Trophoblast cell (in vitro differentiated cells and primary cell): ENCODE measurements at regions not wholly inside any gene's neighbourhood (a gene's known extent, or its start where the extent isn't known, plus 50 kb on each side); places are given as distances from the start of the nearest gene placed in this dataset.

Source experiments
- DNase-seq, 2 donors: peaks; one replicate each; pipeline ENCODE4 v3.0.0-alpha.2; 2016
- H2AFZ ChIP-seq: 2 replicates; pipeline ENCODE4 v1.6.1; 2013; ENCODE audit warnings: low read length, moderate library complexity, mild to moderate bottlenecking; ENCODE audit not compliant: insufficient read depth, poor library complexity
- H2AK5ac ChIP-seq: 2 replicates; pipeline ENCODE4 v1.6.1; 2013; ENCODE audit warnings: mild to moderate bottlenecking, low read length
- H2BK120ac ChIP-seq: 2 replicates; pipeline ENCODE4 v1.6.1; 2013; ENCODE audit warnings: low read length, mild to moderate bottlenecking, moderate library complexity; ENCODE audit not compliant: insufficient read depth, poor library complexity
- H2BK12ac ChIP-seq: 2 replicates; pipeline ENCODE4 v1.6.1; 2013; ENCODE audit warnings: mild to moderate bottlenecking, low read length, moderate library complexity
- H2BK5ac ChIP-seq: 2 replicates; pipeline ENCODE4 v1.6.1; 2013; ENCODE audit warnings: low read length, low read depth, moderate library complexity, mild to moderate bottlenecking; ENCODE audit not compliant: poor library complexity
- H3K14ac ChIP-seq: 2 replicates; pipeline ENCODE4 v1.6.1; 2013; ENCODE audit warnings: mild to moderate bottlenecking, low read length
- H3K18ac ChIP-seq: 2 replicates; pipeline ENCODE4 v1.6.1; 2013; ENCODE audit warnings: mild to moderate bottlenecking, low read length
- H3K23ac ChIP-seq: 2 replicates; pipeline ENCODE4 v1.6.1; 2013; ENCODE audit warnings: low read length
- H3K27ac ChIP-seq: 2 replicates; pipeline ENCODE4 v1.5.1; 2013; ENCODE audit warnings: low read depth, mild to moderate bottlenecking, inconsistent platforms, low read length, moderate library complexity
- H3K27me3 ChIP-seq: 2 replicates; pipeline ENCODE4 v1.6.1; 2013; ENCODE audit warnings: inconsistent platforms, mild to moderate bottlenecking, low read length, moderate library complexity; ENCODE audit not compliant: insufficient read depth
- H3K36me3 ChIP-seq, 2 experiments: 1 replicate in 1 of 2; 2 replicates in 1 of 2; pipeline ENCODE4 v1.6.1; 2013; ENCODE audit warnings: low read length in 2 of 2, mild to moderate bottlenecking in 2 of 2, moderate library complexity in 1 of 2; ENCODE audit not compliant: insufficient read depth in 2 of 2, control insufficient read depth in 1 of 2
- H3K4ac ChIP-seq: 2 replicates; pipeline ENCODE4 v1.6.1; 2013; ENCODE audit warnings: low read depth, mild to moderate bottlenecking, low read length, moderate library complexity
- H3K4me1 ChIP-seq, 2 experiments: 1 replicate in 1 of 2; 2 replicates in 1 of 2; pipeline ENCODE4 v1.6.1; 2013; ENCODE audit warnings: low read length in 2 of 2, mild to moderate bottlenecking in 2 of 2, moderate library complexity in 1 of 2; ENCODE audit not compliant: insufficient read depth in 2 of 2, control insufficient read depth in 1 of 2
- H3K4me2 ChIP-seq: 2 replicates; pipeline ENCODE4 v1.6.1; 2013; ENCODE audit warnings: inconsistent platforms, mild to moderate bottlenecking, low read length, moderate library complexity
- H3K4me3 ChIP-seq: 2 replicates; pipeline ENCODE4 v1.5.1; 2013; ENCODE audit warnings: mild to moderate bottlenecking, low read depth, low read length, inconsistent platforms
- H3K79me1 ChIP-seq: one replicate; pipeline ENCODE4 v1.6.1; 2013; ENCODE audit warnings: low read length
- H3K79me2 ChIP-seq: 2 replicates; pipeline ENCODE4 v1.6.1; 2013; ENCODE audit warnings: low read length, mild to moderate bottlenecking; ENCODE audit not compliant: control insufficient read depth, insufficient read depth, poor library complexity
- H3K9ac ChIP-seq: 2 replicates; pipeline ENCODE4 v1.6.1; 2013; ENCODE audit warnings: mild to moderate bottlenecking, low read length
- H3K9me3 ChIP-seq: 2 replicates; pipeline ENCODE4 v1.6.1; 2013; ENCODE audit warnings: low read depth, mild to moderate bottlenecking, control low read depth, inconsistent platforms, low read length; ENCODE audit not compliant: insufficient read depth
- H4K12ac ChIP-seq: 2 replicates; pipeline ENCODE4 v1.6.1; 2013; ENCODE audit warnings: low read depth, mild to moderate bottlenecking, low read length, moderate library complexity
- H4K8ac ChIP-seq: 2 replicates; pipeline ENCODE4 v1.6.1; 2013; ENCODE audit warnings: low read depth, mild to moderate bottlenecking, low read length, moderate library complexity
- H4K91ac ChIP-seq: one replicate; pipeline ENCODE4 v1.6.1; 2013; ENCODE audit warnings: low read depth, mild to moderate bottlenecking, low read length, moderate library complexity
- WGBS: extraction: QIAGEN DNeasy Blood & Tissue Kit; methylation state at CpG from one replicate; pipeline ENCODE4 v1.1.7; 2013; ENCODE audit warnings: missing lambda C conversion rate; ENCODE audit not compliant: insufficient read length, insufficient coverage; ENCODE audit errors: extremely low coverage; 5-methylcytosine and 5-hydroxymethylcytosine counted together

GRCh38 chr15:68512598-68512997 lies 66.2 kb upstream of the CORO2B start:
- Histone ChIP-seq H3K36me3 (no peaks in the 10 kb centered on the region), H2AFZ (no peak overlapping the region), H3K27me3 (no peaks in the 10 kb centered on the region), H3K18ac (no peak overlapping the region), H2BK5ac (no peak overlapping the region), H3K4ac (no peak overlapping the region), H3K4me1 (no peaks in the 10 kb centered on the region), H3K79me2 (no peaks in the 10 kb centered on the region), H3K79me1 (no peaks in the 10 kb centered on the region), H2BK12ac (no peak overlapping the region), H3K9me3 (peaks cover 2% of the 10 kb centered on the region), H3K4me2 (no peak overlapping the region), H3K27ac (no peak overlapping the region), H4K8ac (no peak overlapping the region), H3K23ac (no peak overlapping the region), H4K91ac (no peak overlapping the region), H3K9ac (no peak overlapping the region), H2AK5ac (no peak overlapping the region), H2BK120ac (no peak overlapping the region), H4K12ac (no peak overlapping the region), H3K4me3 (no peak overlapping the region), H3K14ac (no peak overlapping the region)
- WGBS, result no CpG with 5 or more reads among the region's 3 CpGs
- DNase-seq, result no peak

GRCh38 chr15:68515371-68516095 lies 63.3 kb upstream of the CORO2B start:
- no peak overlapping the region for H3K18ac ChIP-seq
- H4K8ac ChIP-seq, result no peak overlapping the region
- H3K4me1 ChIP-seq, result no peaks in the 10 kb centered on the region
- H3K9ac ChIP-seq, result no peak overlapping the region
- no peaks in the 10 kb centered on the region for H3K9me3 ChIP-seq
- no peak for DNase-seq
- H3K4me3 ChIP-seq, result no peak overlapping the region
- H3K4ac ChIP-seq, result no peak overlapping the region
- H3K79me1 ChIP-seq, result no peaks in the 10 kb centered on the region
- no peak overlapping the region for H3K23ac ChIP-seq
- no CpG with 5 or more reads among the region's 6 CpGs for WGBS
- no peak overlapping the region for H4K12ac ChIP-seq
- no peak overlapping the region for H3K4me2 ChIP-seq
- no peak overlapping the region for H4K91ac ChIP-seq
- no peak overlapping the region for H2BK5ac ChIP-seq
- H3K14ac ChIP-seq, result no peak overlapping the region
- H3K36me3 ChIP-seq, result no peaks in the 10 kb centered on the region
- no peaks in the 10 kb centered on the region for H3K79me2 ChIP-seq
- H3K27ac ChIP-seq, result no peak overlapping the region
- no peak overlapping the region for H2AK5ac ChIP-seq
- H2BK120ac ChIP-seq, result no peak overlapping the region
- H2AFZ ChIP-seq, result no peak overlapping the region
- no peaks in the 10 kb centered on the region for H3K27me3 ChIP-seq
- no peak overlapping the region for H2BK12ac ChIP-seq

DNA sequence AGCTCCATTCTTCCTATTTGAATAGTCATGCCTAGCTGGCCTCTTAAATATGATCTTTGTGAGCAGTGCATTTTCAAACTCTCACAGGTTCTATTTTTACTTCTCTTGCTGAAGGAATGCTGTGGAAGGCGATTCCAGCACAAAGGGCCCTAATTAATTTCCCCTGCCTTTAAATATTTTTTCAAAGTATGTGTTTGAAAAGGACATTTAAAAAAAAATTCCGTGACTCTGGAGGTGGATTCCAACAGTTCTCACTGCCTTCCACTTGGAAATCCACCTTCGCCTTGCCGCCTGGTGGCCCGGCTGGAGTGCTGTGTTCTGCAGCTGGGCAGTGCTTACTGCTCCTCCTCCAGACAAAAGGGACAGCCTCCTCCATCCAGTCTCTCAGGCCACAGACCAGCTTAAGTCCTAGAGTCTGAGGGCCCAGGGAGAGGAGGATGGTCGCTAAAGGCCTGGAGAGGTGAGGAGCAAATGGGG lies 61.5 kb upstream of the CORO2B start:
- Histone ChIP-seq H2AFZ (no peak overlapping the region), H3K4ac (no peak overlapping the region), H3K9me3 (no peaks in the 10 kb centered on the region), H3K79me2 (no peaks in the 10 kb centered on the region), H2BK5ac (no peak overlapping the region), H2BK12ac (no peak overlapping the region), H3K79me1 (no peaks in the 10 kb centered on the region), H3K14ac (no peak overlapping the region), H3K4me1 (no peaks in the 10 kb centered on the region), H4K8ac (no peak overlapping the region), H3K27ac (no peak overlapping the region), H3K9ac (no peak overlapping the region), H2BK120ac (no peak overlapping the region), H3K23ac (no peak overlapping the region), H3K36me3 (no peaks in the 10 kb centered on the region), H3K27me3 (no peaks in the 10 kb centered on the region), H2AK5ac (no peak overlapping the region), H3K18ac (no peak overlapping the region), H3K4me2 (no peak overlapping the region), H4K12ac (no peak overlapping the region), H3K4me3 (no peak overlapping the region), H4K91ac (no peak overlapping the region)
- DNase-seq, result no peak
- WGBS, result no CpG with 5 or more reads among the region's 6 CpGs

DNA sequence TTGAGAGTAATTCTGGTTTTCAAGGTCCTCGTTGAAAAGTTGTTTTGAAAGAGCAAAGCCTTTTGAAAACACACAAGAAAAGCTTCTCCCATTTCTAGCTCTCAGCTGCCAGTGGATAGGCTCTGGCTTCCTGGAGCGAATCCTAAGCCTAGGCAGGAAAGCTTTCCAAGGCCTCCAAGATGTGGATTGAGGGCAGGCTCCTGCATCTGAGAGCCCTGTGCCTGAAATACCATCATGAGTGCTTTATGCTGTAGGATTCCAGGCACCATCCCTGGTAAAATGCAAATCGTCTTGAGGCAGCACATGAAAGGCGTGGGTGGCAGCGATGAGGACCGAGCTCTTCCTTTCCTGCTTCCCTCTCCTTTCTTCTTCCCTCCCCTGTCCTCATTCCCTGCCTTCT lies 60.7 kb upstream of the CORO2B start:
- Histone ChIP-seq H3K23ac (no peak overlapping the region), H2BK120ac (no peak overlapping the region), H3K27me3 (no peaks in the 10 kb centered on the region), H3K9ac (no peak overlapping the region), H3K27ac (no peak overlapping the region), H3K4me3 (no peak overlapping the region), H4K12ac (no peak overlapping the region), H3K36me3 (no peaks in the 10 kb centered on the region), H3K4ac (no peak overlapping the region), H4K91ac (no peak overlapping the region), H2BK12ac (no peak overlapping the region), H3K79me2 (no peaks in the 10 kb centered on the region), H3K18ac (no peak overlapping the region), H2AK5ac (no peak overlapping the region), H2AFZ (no peak overlapping the region), H3K79me1 (no peaks in the 10 kb centered on the region), H4K8ac (no peak overlapping the region), H3K4me1 (no peaks in the 10 kb centered on the region), H2BK5ac (no peak overlapping the region), H3K9me3 (no peaks in the 10 kb centered on the region), H3K14ac (no peak overlapping the region), H3K4me2 (no peak overlapping the region)
- DNase-seq, result no peak
- no CpG with 5 or more reads among the region's 6 CpGs for WGBS
